ENCODE measurements at regions not wholly inside any gene's neighbourhood (a gene's known extent, or its start where the extent isn't known, plus 50 kb on each side); places are given as distances from the start of the nearest gene placed in this dataset.

DNA sequence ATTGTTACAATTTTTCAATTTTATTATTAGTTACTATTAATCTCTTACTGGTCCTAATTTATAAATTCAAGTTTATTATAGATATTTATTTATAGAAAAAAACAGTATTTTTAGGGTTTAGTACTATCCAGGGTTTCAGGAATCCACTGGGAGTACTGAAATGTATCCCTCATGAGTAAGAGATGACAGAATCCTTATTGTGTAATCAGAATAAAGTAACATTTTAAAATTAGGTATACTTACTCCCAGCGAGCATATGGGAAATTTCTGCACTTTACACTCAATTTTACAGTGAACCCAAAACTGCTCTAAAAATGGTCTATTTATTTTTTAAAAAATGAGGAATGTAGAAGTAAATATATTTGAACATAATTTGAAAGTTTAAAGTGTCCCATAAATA, 202.7 kb downstream of the CGGBP1 start:
- TF ChIP-seq, protein P1, sequence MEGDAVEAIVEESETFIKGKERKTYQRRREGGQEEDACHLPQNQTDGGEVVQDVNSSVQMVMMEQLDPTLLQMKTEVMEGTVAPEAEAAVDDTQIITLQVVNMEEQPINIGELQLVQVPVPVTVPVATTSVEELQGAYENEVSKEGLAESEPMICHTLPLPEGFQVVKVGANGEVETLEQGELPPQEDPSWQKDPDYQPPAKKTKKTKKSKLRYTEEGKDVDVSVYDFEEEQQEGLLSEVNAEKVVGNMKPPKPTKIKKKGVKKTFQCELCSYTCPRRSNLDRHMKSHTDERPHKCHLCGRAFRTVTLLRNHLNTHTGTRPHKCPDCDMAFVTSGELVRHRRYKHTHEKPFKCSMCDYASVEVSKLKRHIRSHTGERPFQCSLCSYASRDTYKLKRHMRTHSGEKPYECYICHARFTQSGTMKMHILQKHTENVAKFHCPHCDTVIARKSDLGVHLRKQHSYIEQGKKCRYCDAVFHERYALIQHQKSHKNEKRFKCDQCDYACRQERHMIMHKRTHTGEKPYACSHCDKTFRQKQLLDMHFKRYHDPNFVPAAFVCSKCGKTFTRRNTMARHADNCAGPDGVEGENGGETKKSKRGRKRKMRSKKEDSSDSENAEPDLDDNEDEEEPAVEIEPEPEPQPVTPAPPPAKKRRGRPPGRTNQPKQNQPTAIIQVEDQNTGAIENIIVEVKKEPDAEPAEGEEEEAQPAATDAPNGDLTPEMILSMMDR (IDR thresholded peaks at IDR 0.05): no peak
- no peak for TF ChIP-seq POLR2A (IDR thresholded peaks at IDR 0.05)

All from body of pancreas (tissue), 4 donors.